SH-SY5Y (cell line): ENCODE measurements at regions not wholly inside any gene's neighbourhood (a gene's known extent, or its start where the extent isn't known, plus 50 kb on each side); places are given as distances from the start of the nearest gene placed in this dataset.

Experiments used
- GATA2 ChIP-seq: IDR thresholded peaks from 2 replicates; pipeline ENCODE4 v1.6.1; 2011; ENCODE audit warnings: mild to moderate bottlenecking, low read depth, low read length
- GATA3 ChIP-seq: IDR thresholded peaks from 2 replicates; pipeline ENCODE4 v1.6.1; 2011; ENCODE audit warnings: low read depth, mild to moderate bottlenecking, low read length, moderate library complexity

- TF ChIP-seq GATA2 = no peak
- TF ChIP-seq GATA3 = no peak
These were observed 67.8 kb upstream of the SOX9 start for GRCh38 chr17:72053036-72053435.
